Left ventricle myocardium superior (tissue), 1 donor: ENCODE measurements at regions not wholly inside any gene's neighbourhood (a gene's known extent, or its start where the extent isn't known, plus 50 kb on each side); places are given as distances from the start of the nearest gene placed in this dataset.

Experiments used
- ATAC-seq: fragments of 200-7000 bp; cut with Tn5 transposase; one replicate; pipeline ENCODE4 v1.9.1; 2020; ENCODE audit warnings: mild to moderate bottlenecking, moderate library complexity
- DNase-seq: peaks from one replicate; pipeline ENCODE4 v3.0.0-alpha.2; 2020
- intact Hi-C: fragments of 100-400 bp; cut with micrococcal nuclease; formaldehyde crosslinking; loops from one replicate; pipeline ENCODE4 v1.11.0; 2022
- donor health status: DM: no; HTN: yes; CAD: no; lungs with severe emphysema.

GRCh38 chr5:111585291-111585690 is 73.0 kb upstream of the STARD4 start:
- ATAC-seq, result no peak
- intact Hi-C loops, result no loop called here
- no peak for DNase-seq

- DNase-seq (no peak), ATAC-seq (no peak)
- intact Hi-C loops, result no loop called here
Observed at GRCh38 chr5:111584651-111585050, 72.3 kb upstream of the STARD4 start.

GRCh38 chr5:111583758-111584203 is 71.4 kb upstream of the STARD4 start:
- DNase-seq (no peak), ATAC-seq (peak; percentile 67)
- intact Hi-C loops, result no loop called here

- DNase-seq (no peak), ATAC-seq (peak; percentile 91)
- intact Hi-C loops, result no loop called here
Observed at GRCh38 chr5:111582993-111583601, 70.8 kb upstream of the STARD4 start.

- ATAC-seq (no peak), DNase-seq (no peak)
- intact Hi-C loops, result no loop called here
Observed at GRCh38 chr5:111582451-111582850, 70.1 kb upstream of the STARD4 start.

- ATAC-seq, result no peak
- intact Hi-C loops, result no loop called here
- no peak for DNase-seq
Observed at GRCh38 chr5:111580956-111581355, 68.6 kb upstream of the STARD4 start.

GRCh38 chr5:111574311-111574710 is 62.0 kb upstream of the STARD4 start:
- ATAC-seq, result no peak
- intact Hi-C loops, result no loop called here

GRCh38 chr5:111572561-111572960 is 60.2 kb upstream of the STARD4 start:
- no peak for ATAC-seq
- intact Hi-C loops, result no loop called here
- no peak for DNase-seq

More at GRCh38 chr5:111574311-111574710, 62.0 kb upstream of the STARD4 start:
- no peak for DNase-seq

- ATAC-seq, result peak; percentile 83
Observed at GRCh38 chr5:111563031-111563822, 50.9 kb upstream of the STARD4 start.

GRCh38 chr5:111562561-111562960 is 50.2 kb upstream of the STARD4 start:
- DNase-seq (no peak), ATAC-seq (peak; percentile 30)
- intact Hi-C loops, result no loop called here

More at GRCh38 chr5:111563031-111563822, 50.9 kb upstream of the STARD4 start:
- no peak for DNase-seq
- intact Hi-C loops, result no loop called here
